ENCODE measurements at regions not wholly inside any gene's neighbourhood (a gene's known extent, or its start where the extent isn't known, plus 50 kb on each side); places are given as distances from the start of the nearest gene placed in this dataset.

DNA sequence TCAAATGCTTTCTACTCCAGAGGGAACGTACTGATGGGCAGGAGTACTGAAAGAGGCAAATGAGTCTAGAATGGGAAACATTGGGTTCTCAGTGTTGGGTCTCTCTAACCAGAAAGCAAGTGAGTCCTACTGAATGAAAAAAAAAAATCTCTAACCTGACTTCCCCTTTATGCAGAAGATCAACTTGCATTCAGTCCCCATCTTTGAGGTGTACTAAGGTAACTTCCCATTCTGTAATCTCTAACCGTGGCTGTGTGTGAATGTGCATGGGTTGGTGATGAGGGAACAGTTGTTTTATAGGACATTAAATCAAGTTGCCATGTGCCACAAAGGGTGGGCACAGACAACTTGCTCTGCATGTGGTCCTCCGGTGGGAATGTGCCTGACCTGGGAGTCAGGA lies 264.6 kb upstream of the CLINT1 start:
- no peak for DNase-seq (ENCODE audit: low read depth in 2 of 2)

DNA sequence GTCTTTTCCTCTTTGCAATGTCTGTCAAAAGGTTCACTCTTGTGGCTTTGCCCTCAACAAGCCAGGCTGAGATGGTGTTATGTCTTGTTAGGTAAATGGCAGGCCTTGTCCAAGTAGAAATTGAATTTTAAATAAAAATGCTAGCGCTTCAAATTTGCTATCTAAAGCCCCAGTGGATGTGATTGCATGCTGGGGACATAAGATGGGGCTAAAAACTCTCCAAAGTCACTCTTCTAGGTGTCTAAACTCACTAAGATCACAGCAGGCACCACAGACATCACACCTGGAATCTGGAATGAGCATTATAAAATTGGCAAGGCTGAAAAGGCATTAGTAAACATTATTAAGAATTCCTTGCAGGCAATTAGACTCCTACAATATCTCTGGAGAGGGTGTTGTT lies 262.7 kb upstream of the CLINT1 start:
- no peak for DNase-seq (ENCODE audit: low read depth in 2 of 2)

DNA sequence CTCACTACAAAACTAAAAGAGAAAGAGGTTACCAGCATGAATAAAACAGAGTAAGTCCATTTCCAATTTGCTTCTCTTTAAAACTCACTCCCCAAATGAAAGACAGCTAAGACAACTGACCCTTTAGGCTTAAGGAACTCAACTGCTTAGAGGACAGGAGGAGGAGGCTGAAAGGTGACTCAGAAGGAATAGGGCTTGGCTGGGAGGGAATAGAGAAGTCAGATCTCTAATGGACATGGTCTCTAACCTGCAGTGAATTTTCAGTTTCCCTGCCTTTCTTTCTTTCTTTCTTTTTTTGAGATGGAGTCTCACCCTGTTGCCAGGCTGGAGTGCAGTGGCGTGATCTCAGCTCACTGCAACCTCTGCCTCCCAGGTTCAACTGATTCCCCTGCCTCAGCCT lies 261.8 kb upstream of the CLINT1 start:
- DNase-seq (ENCODE audit: low read depth in 2 of 2), result no peak

DNA sequence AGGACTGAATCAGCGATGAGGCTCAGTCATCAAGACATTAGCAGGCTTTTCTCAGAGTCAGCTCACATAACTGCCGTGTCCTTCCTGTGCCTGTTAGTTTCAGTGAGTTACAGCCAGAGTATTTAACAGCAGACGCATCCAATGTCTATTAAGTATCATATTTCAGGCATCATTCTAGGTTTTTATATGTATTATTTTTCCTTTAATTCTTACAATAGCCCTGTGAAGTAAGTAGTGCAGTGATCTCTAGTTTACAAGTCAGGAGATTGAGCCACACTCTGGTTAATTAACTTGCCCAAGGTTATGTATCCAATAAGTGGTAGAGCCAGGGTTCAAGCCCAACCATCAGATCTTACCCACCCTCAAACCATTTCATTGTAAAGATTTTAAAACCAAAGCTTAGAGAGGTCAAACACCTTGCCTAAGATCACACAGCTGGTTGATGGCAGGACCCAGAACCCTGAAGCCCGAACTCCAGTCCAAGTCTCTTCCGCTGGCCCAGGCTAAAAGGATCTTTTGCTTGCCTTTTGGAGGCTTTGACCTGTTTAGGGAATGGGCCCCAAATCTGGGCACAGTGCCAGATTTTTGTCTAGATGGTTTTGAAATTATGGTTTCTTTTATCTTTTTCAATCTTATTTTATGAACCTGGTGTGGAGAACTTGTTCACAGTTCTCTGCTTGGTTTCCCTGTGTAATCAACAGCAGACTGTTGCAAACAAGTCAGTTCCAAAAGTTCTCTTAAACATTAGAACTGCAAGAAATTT lies 261.2 kb upstream of the CLINT1 start:
- no peak for DNase-seq (ENCODE audit: low read depth in 2 of 2)

DNA sequence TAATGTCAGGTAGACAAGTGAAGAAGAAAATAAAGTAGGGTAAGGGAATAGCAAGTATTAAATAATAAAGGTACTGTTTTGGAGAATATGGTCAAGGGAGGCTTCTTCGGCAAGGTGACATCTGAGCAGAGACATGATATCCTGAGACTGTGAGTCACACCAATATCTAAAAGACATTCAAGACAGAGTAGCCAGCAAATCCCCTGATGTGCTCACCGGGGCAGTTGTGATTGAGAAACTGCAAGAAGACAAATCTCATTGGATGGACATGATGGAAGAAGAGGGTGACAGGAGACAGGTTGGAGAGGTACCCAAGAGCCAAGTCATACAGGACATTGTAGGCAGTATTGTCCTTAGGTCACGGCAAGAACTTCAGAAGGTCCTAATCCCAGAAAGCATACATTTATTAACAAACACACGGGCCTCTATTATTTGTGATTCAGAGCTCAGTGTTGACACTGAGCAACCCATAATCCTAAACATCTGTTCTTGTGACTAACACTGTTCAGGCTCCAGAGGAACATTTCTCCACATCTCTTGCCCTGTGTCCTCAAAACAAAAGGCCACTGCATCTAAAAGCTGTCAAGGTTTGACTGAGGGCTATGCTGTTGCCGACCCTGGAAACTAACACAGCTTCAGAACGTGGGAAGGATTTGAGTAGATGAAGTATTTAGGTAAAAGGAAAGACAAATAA lies 258.7 kb upstream of the CLINT1 start:
- DNase-seq (ENCODE audit: low read depth in 2 of 2), result no peak

DNA sequence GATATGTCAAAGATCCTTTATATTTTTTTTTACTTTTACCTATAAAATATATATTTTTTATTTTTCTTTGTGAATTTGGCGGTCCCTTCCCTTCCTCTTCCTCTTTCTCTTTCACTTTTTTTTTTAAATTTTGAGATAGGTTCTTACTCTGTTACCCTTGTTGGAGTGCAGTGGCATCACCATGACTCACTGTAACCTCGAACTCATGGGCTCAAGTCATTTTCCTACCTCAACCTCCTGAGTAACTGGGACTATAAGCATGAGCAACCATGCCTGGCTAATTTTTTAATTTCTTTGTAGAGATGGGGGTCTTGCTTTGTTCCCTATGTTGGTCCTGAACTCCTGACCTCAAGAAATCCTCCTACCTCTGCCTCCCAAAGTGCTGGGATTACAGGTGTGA lies 258.0 kb upstream of the CLINT1 start:
- DNase-seq (ENCODE audit: low read depth in 2 of 2), result no peak

DNA sequence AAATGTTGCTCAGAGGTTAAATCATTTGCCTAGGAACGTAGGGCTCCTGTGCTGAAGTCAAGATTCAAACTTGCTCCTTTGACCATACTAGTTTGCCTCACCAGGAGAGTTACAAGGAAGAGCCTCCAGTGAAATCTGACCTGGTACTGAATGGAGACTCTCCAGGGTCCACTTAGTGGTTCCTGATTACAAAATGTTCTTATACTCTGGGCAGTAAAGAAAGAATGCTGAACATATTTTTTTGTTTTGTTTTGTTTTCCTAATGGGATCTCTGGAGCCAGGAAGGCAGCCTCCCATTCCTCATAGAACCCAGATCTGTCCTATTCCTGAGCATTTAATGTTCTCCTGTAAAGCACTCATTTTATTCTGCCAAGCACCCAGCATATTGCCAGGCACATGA lies 256.5 kb upstream of the CLINT1 start:
- no peak for DNase-seq (ENCODE audit: low read depth in 2 of 2)

DNA sequence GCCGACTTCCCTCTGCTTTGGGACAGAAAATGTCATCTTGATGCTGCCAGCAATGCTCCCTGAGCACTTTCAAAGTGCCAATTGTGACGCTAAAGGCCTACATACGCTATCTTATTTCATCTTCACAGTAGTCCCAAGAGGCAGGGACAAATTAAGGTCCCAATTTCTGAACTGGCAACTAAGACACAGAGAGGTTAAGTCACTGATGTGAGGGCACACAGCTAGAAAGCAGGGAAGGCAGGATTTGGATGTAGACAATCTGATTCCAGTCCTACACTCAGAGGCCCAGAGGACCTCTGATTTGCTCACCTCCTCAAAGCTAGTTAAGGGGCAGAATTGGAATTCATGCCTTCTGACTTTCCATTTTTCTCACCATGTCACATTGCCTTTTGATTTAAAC lies 249.2 kb upstream of the CLINT1 start:
- DNase-seq (ENCODE audit: low read depth in 2 of 2), result no peak

DNA sequence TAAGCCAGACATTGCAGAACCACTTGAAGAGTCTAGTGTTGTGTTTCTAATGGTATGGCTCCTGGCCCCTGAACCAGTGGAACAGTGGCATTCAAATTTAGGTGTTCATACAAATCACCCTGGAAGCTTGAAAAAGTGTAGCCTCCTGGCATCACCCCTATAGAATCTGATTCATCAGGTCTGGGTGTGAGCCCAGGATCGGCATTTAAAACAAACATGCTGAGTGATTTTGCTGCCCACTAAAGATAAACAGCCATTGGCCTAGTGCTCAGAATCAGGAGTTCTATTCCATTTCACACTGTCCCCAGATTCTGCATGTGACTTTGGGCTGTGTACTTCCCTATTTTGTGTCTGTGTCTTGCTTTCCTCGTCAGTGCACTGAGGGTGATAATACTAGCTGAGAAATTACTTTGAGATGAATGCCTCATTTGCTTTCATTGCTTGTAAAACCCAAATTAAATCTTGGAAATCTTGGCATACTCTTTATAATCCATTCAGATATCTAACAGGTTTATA lies 241.5 kb upstream of the CLINT1 start:
- DNase-seq (ENCODE audit: low read depth in 2 of 2), result no peak

DNA sequence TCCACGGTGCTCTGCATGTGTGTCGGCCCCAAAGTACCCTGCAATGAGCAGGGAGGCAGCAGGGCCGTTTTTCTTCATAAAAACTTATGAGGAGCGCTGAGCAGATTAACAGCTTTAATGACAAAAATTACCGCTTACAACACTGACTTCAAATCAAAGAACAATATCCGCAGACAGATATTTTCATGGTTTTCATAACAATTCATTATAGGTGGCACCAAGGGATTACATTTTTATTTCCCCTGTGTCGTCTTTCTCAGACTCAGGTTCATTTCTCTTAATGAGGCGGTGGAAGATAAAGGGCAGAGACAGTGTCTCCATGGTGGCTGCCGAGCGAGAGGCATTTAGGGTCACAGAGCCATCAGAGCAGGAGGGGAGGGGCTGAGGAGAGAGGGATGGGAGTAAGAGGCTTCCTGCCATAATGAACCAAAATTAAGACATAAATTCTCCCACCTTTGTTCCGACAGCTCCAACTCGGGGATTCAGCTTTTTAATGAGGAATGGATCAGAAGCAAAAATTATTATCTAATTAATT lies 240.7 kb upstream of the CLINT1 start:
- DNase-seq (ENCODE audit: low read depth in 2 of 2), result no peak

DNA sequence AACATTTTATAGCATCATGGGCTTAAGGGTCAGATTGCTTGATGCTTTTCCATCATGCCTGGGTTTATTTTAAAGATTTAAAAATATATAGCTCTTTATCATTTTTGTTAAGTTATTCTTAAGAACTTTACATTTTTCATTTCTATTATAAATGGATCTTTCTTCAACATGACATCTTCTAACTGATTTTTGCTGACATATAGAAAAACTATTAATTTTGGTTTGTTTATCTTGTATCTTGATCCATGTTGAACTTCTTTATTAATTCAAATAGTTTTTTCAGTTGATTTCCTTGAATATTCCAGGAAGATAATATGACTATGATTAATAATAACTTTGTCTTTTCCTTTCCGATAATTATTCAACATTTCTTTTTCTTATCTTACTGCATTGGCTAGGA lies 237.9 kb upstream of the CLINT1 start:
- no peak for DNase-seq (ENCODE audit: low read depth in 2 of 2)

DNA sequence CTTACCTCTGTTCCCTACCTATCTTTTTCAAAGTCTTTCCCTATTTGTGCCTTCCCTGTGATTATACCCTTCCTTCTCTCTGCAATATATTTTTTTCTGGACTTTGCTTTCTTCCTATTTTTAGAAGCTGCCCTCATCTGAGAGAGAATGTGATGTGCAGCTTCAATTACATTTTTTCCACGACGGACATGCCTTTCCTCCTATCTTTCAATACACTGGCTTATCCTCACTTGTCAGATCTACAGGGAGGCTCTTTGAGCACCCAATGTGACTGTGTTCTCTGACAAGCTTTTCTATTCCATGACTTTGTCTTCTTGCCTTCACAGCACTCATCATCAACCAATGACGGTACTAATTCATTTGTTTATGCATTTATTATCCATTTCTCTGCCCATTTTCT lies 227.9 kb upstream of the CLINT1 start:
- no peak for DNase-seq (ENCODE audit: low read depth in 2 of 2)

DNA sequence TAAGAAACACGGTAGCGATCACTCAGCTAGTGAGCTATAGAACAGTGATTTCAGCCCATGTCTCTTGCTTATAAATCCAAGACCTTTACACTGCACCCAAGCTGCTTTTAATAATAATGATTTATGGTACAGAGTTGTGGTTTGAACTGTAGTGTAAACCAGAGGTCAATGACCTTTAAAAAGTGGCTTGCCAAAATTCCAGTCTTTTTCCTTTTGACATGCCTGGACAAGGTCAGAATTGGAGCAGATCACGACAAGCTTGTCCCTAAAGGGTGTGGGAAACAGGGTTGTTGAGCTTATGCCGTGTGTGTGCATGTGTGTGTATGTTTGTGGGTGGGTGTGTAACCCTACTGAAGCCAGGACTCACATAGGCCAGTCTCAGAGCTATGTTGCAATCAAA lies 225.3 kb upstream of the CLINT1 start:
- no peak for DNase-seq (ENCODE audit: low read depth in 2 of 2)

DNA sequence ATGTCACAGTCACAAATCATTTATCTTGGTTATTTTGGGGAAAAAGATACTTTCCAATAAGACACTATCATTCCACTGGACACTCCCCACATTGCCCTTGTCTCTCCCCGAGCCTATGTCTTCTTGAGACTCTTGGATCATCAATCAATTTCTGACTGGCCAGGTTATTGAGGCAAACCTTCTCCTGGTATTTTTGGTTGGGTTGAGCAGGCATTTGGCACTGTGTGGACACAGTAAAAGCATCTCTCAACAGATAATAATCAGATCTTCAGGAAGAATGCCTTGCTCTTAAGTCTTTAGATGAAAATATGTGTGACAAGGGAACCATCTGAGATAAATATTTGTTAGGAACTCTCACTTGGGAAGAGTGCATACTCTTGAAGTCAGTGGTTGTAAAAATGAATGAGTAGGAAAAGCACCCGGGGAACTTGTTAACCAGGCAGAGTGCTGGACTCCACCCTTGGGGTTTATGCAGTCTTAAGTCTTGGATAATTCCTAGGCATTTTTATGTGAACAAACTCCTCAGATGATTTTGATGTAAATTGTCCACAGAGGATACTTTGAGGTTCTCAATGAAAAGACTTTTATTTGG lies 223.8 kb upstream of the CLINT1 start:
- no peak for DNase-seq (ENCODE audit: low read depth in 2 of 2)

DNA sequence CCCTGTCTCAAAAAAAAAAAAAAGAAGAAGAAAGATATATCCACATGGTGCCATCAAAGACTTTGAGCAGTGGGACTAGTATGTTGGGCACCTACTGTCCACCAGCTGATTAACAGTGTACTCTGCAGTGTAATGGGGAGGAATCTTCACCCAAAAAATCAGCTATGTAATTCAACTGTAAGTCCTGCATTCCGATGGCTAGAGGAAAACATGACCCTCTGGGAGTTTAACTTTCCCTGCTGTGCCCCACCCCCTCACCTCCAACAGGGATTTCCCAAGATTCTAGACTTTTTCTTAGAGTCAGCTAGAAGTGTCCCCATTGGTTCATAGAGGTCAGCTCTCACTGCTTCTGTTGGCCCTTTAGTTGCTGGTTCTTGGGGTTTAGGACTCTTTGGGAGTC lies 221.2 kb upstream of the CLINT1 start:
- DNase-seq (ENCODE audit: low read depth in 2 of 2), result no peak

DNA sequence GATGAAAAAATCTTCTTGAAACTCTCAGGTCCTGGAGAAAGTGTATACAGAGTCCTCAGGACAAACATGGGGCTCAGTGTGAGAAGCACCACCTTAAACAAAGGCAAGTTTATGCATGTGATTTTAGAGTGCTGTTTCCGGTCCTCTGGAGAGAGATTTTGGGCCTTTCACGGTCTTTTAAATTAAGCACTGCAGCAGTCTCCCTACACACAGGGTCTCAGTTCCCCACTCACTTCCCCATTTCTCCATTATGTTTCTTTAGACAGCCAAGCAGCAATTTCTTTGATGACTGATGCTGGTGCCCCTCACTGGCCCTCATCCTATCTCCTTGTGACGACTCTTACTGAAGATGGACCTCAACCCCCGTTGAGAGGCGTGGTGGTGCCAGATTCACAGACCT lies 220.2 kb upstream of the CLINT1 start:
- DNase-seq (ENCODE audit: low read depth in 2 of 2), result no peak

DNA sequence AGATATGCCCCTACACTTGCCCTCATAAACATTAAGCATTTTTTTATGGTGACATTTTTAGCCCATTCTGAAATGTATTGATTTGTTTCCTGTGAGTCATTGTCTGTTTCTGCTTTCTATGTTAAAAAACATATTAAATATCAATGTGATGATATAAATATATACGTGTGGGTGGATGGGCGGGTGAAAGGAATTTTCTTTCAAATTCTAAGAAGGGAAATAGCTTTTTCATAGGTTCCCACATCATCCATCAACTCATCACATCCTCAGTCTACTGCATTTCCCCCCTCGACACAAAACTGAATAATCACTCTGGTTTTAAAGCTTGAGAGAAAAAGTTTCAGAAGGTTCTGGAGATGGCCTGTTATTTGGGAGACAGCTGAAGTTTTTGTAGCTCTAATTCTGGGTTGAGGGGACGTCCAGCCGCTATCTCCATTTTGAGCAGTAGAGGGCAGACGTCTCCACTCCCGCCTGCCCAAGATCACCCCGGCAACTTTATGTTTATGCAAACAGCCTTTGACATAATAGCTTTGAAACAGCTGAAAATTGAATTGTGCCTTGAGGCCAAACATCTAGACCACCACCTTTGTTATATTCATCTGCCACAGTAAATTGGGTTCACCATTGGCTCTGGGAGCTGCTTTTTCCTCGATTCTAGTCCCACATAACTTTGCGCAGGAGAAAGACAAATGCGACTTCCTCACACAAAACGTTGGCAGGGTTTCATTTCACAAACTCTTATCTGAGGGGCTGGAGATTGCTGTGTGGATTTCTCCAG lies 216.2 kb upstream of the CLINT1 start:
- DNase-seq (ENCODE audit: low read depth in 2 of 2), result peak in 1 of 2 donors; percentile 4

DNA sequence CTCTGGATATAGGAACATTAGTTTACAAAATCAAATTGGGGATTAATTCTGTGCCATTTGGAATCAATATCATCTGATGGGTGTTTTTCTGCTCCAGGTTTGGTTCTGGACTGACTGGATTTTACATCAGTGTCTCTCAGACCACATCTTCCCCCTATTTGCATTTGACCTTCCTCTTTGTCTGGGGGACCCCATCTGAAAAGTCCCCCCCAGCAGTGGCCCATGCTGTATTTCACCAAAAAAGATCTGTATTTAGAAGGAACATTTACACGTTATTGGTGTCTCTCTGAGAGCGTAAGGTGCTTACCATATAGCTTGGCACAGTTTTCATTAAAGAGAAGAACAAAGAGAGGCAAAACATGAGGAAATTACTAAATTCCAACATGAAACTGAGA lies 215.6 kb upstream of the CLINT1 start:
- no peak for DNase-seq (ENCODE audit: low read depth in 2 of 2)

DNA sequence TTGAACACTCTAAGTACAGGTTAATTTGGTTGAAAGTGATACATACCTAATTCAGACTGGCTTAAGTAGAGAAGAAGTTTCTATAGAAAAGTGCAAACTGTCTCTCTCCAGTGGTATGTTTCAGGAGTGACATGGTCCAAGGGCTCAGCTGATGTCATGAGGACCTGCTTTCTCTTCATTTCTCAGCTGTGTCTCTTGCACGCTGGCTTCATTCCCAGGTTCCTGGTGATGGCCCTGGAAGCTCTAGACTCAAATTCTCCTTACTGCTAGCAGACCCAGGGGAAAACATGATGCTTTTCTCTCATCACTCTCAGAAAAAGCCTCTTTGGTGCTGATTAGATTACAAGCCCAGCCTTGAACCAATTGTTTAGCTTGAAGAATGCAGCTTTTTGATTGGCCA lies 211.9 kb upstream of the CLINT1 start:
- DNase-seq (ENCODE audit: low read depth in 2 of 2), result no peak

DNA sequence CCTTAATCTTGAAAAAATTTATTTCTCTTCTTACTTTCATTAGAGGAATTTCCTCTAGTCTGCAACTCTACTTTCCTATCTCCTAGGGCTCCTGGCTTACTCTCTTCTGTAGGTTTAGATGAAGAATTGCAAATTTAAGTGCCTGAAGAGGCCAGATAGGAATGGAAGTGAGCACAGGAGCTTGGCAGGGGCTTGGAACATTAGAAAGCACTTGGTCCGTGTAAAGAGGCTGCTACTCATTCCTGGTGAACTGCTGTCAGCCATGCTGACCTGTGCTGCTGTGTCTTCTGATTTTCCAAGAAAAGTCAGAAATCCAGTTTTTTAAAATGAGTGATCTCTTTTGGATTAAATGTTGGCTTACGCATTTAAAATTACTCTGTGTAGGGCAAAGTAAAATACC lies 210.9 kb upstream of the CLINT1 start:
- DNase-seq (ENCODE audit: low read depth in 2 of 2), result no peak

DNA sequence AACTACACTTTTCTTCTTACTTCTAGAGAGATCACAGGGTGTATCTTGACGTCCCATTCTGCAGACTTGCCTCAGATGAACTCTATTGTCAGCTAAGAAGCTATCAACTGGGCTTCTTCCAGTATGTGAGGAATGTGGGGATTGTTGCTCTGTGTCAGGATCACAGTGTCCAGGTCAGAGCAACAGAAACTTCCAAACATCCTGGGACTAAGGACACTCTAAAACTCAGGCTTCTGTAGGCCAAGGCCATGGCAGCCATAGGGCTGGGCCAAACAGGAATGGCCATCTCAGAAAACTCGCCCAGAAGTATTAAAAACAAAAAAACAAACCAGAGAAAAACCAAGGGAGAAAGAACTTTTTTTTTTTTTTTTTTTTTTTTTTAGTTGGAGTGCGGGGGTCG lies 210.0 kb upstream of the CLINT1 start:
- DNase-seq (ENCODE audit: low read depth in 2 of 2), result no peak

DNA sequence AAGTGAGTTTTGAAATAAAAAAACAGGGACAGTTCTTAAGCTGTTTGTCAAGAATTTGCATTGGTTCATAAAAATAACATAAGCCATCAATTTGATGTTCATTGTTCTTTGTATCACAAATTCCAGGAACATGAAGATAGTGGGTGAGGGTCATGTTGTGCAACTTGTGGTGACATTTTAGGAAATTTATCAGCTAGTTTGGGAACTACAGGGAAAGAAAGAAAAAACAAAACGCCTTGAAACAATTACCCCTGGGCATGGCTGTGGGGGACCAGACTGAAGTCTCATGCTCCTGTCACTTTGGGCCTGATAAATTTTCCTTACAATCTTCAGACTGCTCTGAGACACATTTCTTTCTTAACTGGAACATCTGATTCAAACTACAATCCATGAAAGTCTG lies 207.1 kb upstream of the CLINT1 start:
- DNase-seq (ENCODE audit: low read depth in 2 of 2), result no peak

All from stimulated activated CD8-positive, alpha-beta memory T cell treated with anti-CD3 and anti-CD28 coated beads, Interleukin-7, amount 100 ng/mL, for 4 hours (primary cell).